ENCODE measurements at regions not wholly inside any gene's neighbourhood (a gene's known extent, or its start where the extent isn't known, plus 50 kb on each side); places are given as distances from the start of the nearest gene placed in this dataset.
A peak's percentile ranks its signal among the peaks of the same experiment; 100 is the strongest.

- H3K27me3 ChIP-seq (ENCODE audit: insufficient read depth, low read length), result no peaks in the 10 kb centered on the region
- H3K9ac ChIP-seq (ENCODE audit: low read depth, low read length), result no peak overlapping the region
- H3K27ac ChIP-seq (ENCODE audit: low read depth, low read length), result no peak overlapping the region
- no peaks in the 10 kb centered on the region for H3K9me3 ChIP-seq (ENCODE audit: insufficient read depth, low read depth, low read length)
- H3K4me1 ChIP-seq (ENCODE audit: insufficient read depth, low read length), result no peaks in the 10 kb centered on the region; the same call in 1 of the 2 replicates
- no peak overlapping the region for H3K4me3 ChIP-seq (ENCODE audit: low read length)
- 81% methylated on average over 3 of the region's 3 CpGs for WGBS
- H3K36me3 ChIP-seq (ENCODE audit: insufficient read depth, low read length), result no peaks in the 10 kb centered on the region
Measured at GRCh38 chr2:217656316-217656715, 346.5 kb downstream of the TNS1 start.

GRCh38 chr2:217655651-217656050, 347.1 kb downstream of the TNS1 start:
- WGBS, result 100% methylated on average over 1 of the region's 1 CpG
- Histone ChIP-seq H3K27ac (ENCODE audit: low read depth, low read length) (no peak overlapping the region), H3K4me3 (ENCODE audit: low read length) (no peak overlapping the region), H3K9ac (ENCODE audit: low read depth, low read length) (no peak overlapping the region), H3K4me1 (ENCODE audit: insufficient read depth, low read length) (no peaks in the 10 kb centered on the region; the same call in 1 of the 2 replicates), H3K36me3 (ENCODE audit: insufficient read depth, low read length) (no peaks in the 10 kb centered on the region), H3K9me3 (ENCODE audit: insufficient read depth, low read depth, low read length) (no peaks in the 10 kb centered on the region), H3K27me3 (ENCODE audit: insufficient read depth, low read length) (no peaks in the 10 kb centered on the region)

- H3K36me3 ChIP-seq (ENCODE audit: insufficient read depth, low read length), result no peaks in the 10 kb centered on the region
- peaks cover 6% of the 10 kb centered on the region; the same call in 1 of the 2 replicates for H3K4me1 ChIP-seq (ENCODE audit: insufficient read depth, low read length)
- no peak overlapping the region for H3K4me3 ChIP-seq (ENCODE audit: low read length)
- H3K27me3 ChIP-seq (ENCODE audit: insufficient read depth, low read length), result no peaks in the 10 kb centered on the region
- 95% methylated on average over 3 of the region's 4 CpGs for WGBS
- H3K27ac ChIP-seq (ENCODE audit: low read depth, low read length), result no peak overlapping the region
- no peak overlapping the region for H3K9ac ChIP-seq (ENCODE audit: low read depth, low read length)
- H3K9me3 ChIP-seq (ENCODE audit: insufficient read depth, low read depth, low read length), result no peaks in the 10 kb centered on the region
Measured at GRCh38 chr2:217654168-217654567, 348.6 kb downstream of the TNS1 start.

GRCh38 chr2:217652761-217653639, 349.8 kb downstream of the TNS1 start:
- WGBS, result 66% methylated on average over 7 of the region's 7 CpGs
- peaks cover 6% of the 10 kb centered on the region; the same call in 1 of the 2 replicates for H3K4me1 ChIP-seq (ENCODE audit: insufficient read depth, low read length)
- H3K36me3 ChIP-seq (ENCODE audit: insufficient read depth, low read length), result no peaks in the 10 kb centered on the region
- no peaks in the 10 kb centered on the region for H3K27me3 ChIP-seq (ENCODE audit: insufficient read depth, low read length)
- H3K9ac ChIP-seq (ENCODE audit: low read depth, low read length), result no peak overlapping the region
- H3K9me3 ChIP-seq (ENCODE audit: insufficient read depth, low read depth, low read length), result no peaks in the 10 kb centered on the region
- H3K4me3 ChIP-seq (ENCODE audit: low read length), result no peak overlapping the region
- no peak overlapping the region for H3K27ac ChIP-seq (ENCODE audit: low read depth, low read length)

- Histone ChIP-seq H3K9me3 (ENCODE audit: insufficient read depth, low read depth, low read length) (no peaks in the 10 kb centered on the region), H3K36me3 (ENCODE audit: insufficient read depth, low read length) (no peaks in the 10 kb centered on the region), H3K9ac (ENCODE audit: low read depth, low read length) (no peak overlapping the region), H3K27me3 (ENCODE audit: insufficient read depth, low read length) (no peaks in the 10 kb centered on the region), H3K4me1 (ENCODE audit: insufficient read depth, low read length) (peaks cover 6% of the 10 kb centered on the region; the same call in 1 of the 2 replicates), H3K4me3 (ENCODE audit: low read length) (peak overlapping the region; percentile 15; the same call in 1 of the 2 replicates), H3K27ac (ENCODE audit: low read depth, low read length) (no peak overlapping the region)
- 62% methylated on average over 9 of the region's 9 CpGs for WGBS
Measured at GRCh38 chr2:217650716-217651360, 352.0 kb downstream of the TNS1 start.

GRCh38 chr2:217650229-217650628, 352.6 kb downstream of the TNS1 start:
- 90% methylated on average over 2 of the region's 2 CpGs for WGBS

GRCh38 chr2:217647925-217648324, 354.9 kb downstream of the TNS1 start:
- H3K4me3 ChIP-seq (ENCODE audit: low read length), result no peak overlapping the region
- no peaks in the 10 kb centered on the region for H3K36me3 ChIP-seq (ENCODE audit: insufficient read depth, low read length)
- peaks cover 12% of the 10 kb centered on the region for H3K4me1 ChIP-seq (ENCODE audit: insufficient read depth, low read length)
- no peak overlapping the region for H3K9ac ChIP-seq (ENCODE audit: low read depth, low read length)
- 94% methylated on average over 2 of the region's 2 CpGs for WGBS
- no peaks in the 10 kb centered on the region for H3K9me3 ChIP-seq (ENCODE audit: insufficient read depth, low read depth, low read length)
- H3K27me3 ChIP-seq (ENCODE audit: insufficient read depth, low read length), result no peaks in the 10 kb centered on the region
- no peak overlapping the region for H3K27ac ChIP-seq (ENCODE audit: low read depth, low read length)

More at GRCh38 chr2:217650229-217650628, 352.6 kb downstream of the TNS1 start:
- H3K4me1 ChIP-seq (ENCODE audit: insufficient read depth, low read length), result peaks cover 6% of the 10 kb centered on the region; the same call in 1 of the 2 replicates
- no peaks in the 10 kb centered on the region for H3K9me3 ChIP-seq (ENCODE audit: insufficient read depth, low read depth, low read length)
- H3K4me3 ChIP-seq (ENCODE audit: low read length), result peak overlapping the region; percentile 15; the same call in 1 of the 2 replicates
- no peak overlapping the region for H3K9ac ChIP-seq (ENCODE audit: low read depth, low read length)
- H3K27ac ChIP-seq (ENCODE audit: low read depth, low read length), result no peak overlapping the region
- no peaks in the 10 kb centered on the region for H3K36me3 ChIP-seq (ENCODE audit: insufficient read depth, low read length)
- H3K27me3 ChIP-seq (ENCODE audit: insufficient read depth, low read length), result no peaks in the 10 kb centered on the region

GRCh38 chr2:217647226-217647625, 355.6 kb downstream of the TNS1 start:
- Histone ChIP-seq H3K36me3 (ENCODE audit: insufficient read depth, low read length) (no peaks in the 10 kb centered on the region), H3K4me1 (ENCODE audit: insufficient read depth, low read length) (peaks cover 12% of the 10 kb centered on the region), H3K27me3 (ENCODE audit: insufficient read depth, low read length) (no peaks in the 10 kb centered on the region), H3K9me3 (ENCODE audit: insufficient read depth, low read depth, low read length) (no peaks in the 10 kb centered on the region), H3K9ac (ENCODE audit: low read depth, low read length) (no peak overlapping the region), H3K4me3 (ENCODE audit: low read length) (no peak overlapping the region), H3K27ac (ENCODE audit: low read depth, low read length) (no peak overlapping the region)

- H3K4me3 ChIP-seq (ENCODE audit: low read length), result no peak overlapping the region
- H3K27me3 ChIP-seq (ENCODE audit: insufficient read depth, low read length), result no peaks in the 10 kb centered on the region
- H3K4me1 ChIP-seq (ENCODE audit: insufficient read depth, low read length), result peaks cover 12% of the 10 kb centered on the region
- no peak overlapping the region for H3K9ac ChIP-seq (ENCODE audit: low read depth, low read length)
- H3K27ac ChIP-seq (ENCODE audit: low read depth, low read length), result no peak overlapping the region
- H3K9me3 ChIP-seq (ENCODE audit: insufficient read depth, low read depth, low read length), result no peaks in the 10 kb centered on the region
- H3K36me3 ChIP-seq (ENCODE audit: insufficient read depth, low read length), result no peaks in the 10 kb centered on the region
- WGBS, result 86% methylated on average over 1 of the region's 1 CpG
Measured at GRCh38 chr2:217645896-217646295, 356.9 kb downstream of the TNS1 start.

- Histone ChIP-seq H3K9me3 (ENCODE audit: insufficient read depth, low read depth, low read length) (no peaks in the 10 kb centered on the region), H3K27me3 (ENCODE audit: insufficient read depth, low read length) (no peaks in the 10 kb centered on the region), H3K36me3 (ENCODE audit: insufficient read depth, low read length) (no peaks in the 10 kb centered on the region), H3K4me3 (ENCODE audit: low read length) (no peak overlapping the region), H3K4me1 (ENCODE audit: insufficient read depth, low read length) (peaks cover 6% of the 10 kb centered on the region), H3K9ac (ENCODE audit: low read depth, low read length) (no peak overlapping the region), H3K27ac (ENCODE audit: low read depth, low read length) (no peak overlapping the region)
- 84% methylated on average over 6 of the region's 6 CpGs for WGBS
Measured at GRCh38 chr2:217643789-217644301, 358.9 kb downstream of the TNS1 start.

GRCh38 chr2:217642944-217643343, 359.9 kb downstream of the TNS1 start:
- Histone ChIP-seq H3K27me3 (ENCODE audit: insufficient read depth, low read length) (no peaks in the 10 kb centered on the region), H3K9ac (ENCODE audit: low read depth, low read length) (no peak overlapping the region), H3K36me3 (ENCODE audit: insufficient read depth, low read length) (no peaks in the 10 kb centered on the region), H3K9me3 (ENCODE audit: insufficient read depth, low read depth, low read length) (no peaks in the 10 kb centered on the region), H3K4me3 (ENCODE audit: low read length) (no peak overlapping the region), H3K27ac (ENCODE audit: low read depth, low read length) (no peak overlapping the region), H3K4me1 (ENCODE audit: insufficient read depth, low read length) (peaks cover 6% of the 10 kb centered on the region)
- 86% methylated on average over 6 of the region's 6 CpGs for WGBS
